ENCODE measurements at regions not wholly inside any gene's neighbourhood (a gene's known extent, or its start where the extent isn't known, plus 50 kb on each side); places are given as distances from the start of the nearest gene placed in this dataset.

GRCh38 chr2:67802291-67802690, 260.5 kb downstream of the C1D start:
- H3K27me3 ChIP-seq, result peaks cover 0 to 4% (median 0%) of the 10 kb centered on the region in 7 donors
- peaks cover 0 to 8% (median under 1%) of the 10 kb centered on the region in 11 donors for H3K9me3 ChIP-seq

GRCh38 chr2:67802824-67803223, 260.0 kb downstream of the C1D start:
- ATAC-seq (no peak), DNase-seq (no peak)
- H3K4me3 ChIP-seq, result no peak overlapping the region
- intact Hi-C loops (cut with DNase I), result no loop called here
- H3K9me3 ChIP-seq, result peaks cover 0 to 13% (median 3%) of the 10 kb centered on the region in 11 donors
- no peak overlapping the region for H3K27ac ChIP-seq
- peaks cover 0 to 4% (median 0%) of the 10 kb centered on the region in 7 donors for H3K27me3 ChIP-seq
- WGBS, 2 donors, result 50 to 95% methylated on average over 2 of the region's 2 CpGs
- H3K36me3 ChIP-seq, result no peaks in the 10 kb centered on the region
- TF ChIP-seq CTCF (IDR thresholded peaks at IDR 0.05), result no peak
- H3K4me1 ChIP-seq, result peaks cover 0 to 11% (median 0%) of the 10 kb centered on the region in 9 donors

More at GRCh38 chr2:67802291-67802690, 260.5 kb downstream of the C1D start:
- 35 to 88% methylated on average over 2 of the region's 2 CpGs for WGBS, 2 donors
- no peak for DNase-seq
- intact Hi-C loops (cut with DNase I), result no loop called here
- no peak overlapping the region for H3K27ac ChIP-seq
- peaks cover 0 to 16% (median 0%) of the 10 kb centered on the region in 9 donors for H3K4me1 ChIP-seq
- no peak for ATAC-seq
- H3K4me3 ChIP-seq, result no peak overlapping the region
- no peaks in the 10 kb centered on the region for H3K36me3 ChIP-seq
- no peak for TF ChIP-seq CTCF (IDR thresholded peaks at IDR 0.05)

GRCh38 chr2:67806816-67807215, 256.0 kb downstream of the C1D start:
- 67 to 93% methylated on average over 1 of the region's 1 CpG for WGBS, 2 donors
- no peaks in the 10 kb centered on the region for H3K4me1 ChIP-seq
- ATAC-seq, result no peak
- peaks cover 0 to 37% (median 3%) of the 10 kb centered on the region in 11 donors for H3K9me3 ChIP-seq
- no peak overlapping the region for H3K4me3 ChIP-seq
- intact Hi-C loops (cut with DNase I), result no loop called here
- H3K27me3 ChIP-seq, result peaks cover 0 to 4% (median 0%) of the 10 kb centered on the region in 7 donors
- TF ChIP-seq CTCF (IDR thresholded peaks at IDR 0.05), result no peak
- no peak overlapping the region for H3K27ac ChIP-seq
- no peak for DNase-seq
- H3K36me3 ChIP-seq, result no peaks in the 10 kb centered on the region

- Histone ChIP-seq H3K4me1 (no peaks in the 10 kb centered on the region), H3K4me3 (no peak overlapping the region), H3K27ac (no peak overlapping the region), H3K36me3 (no peaks in the 10 kb centered on the region), H3K9me3 (peaks cover 0 to 45% (median 3%) of the 10 kb centered on the region in 11 donors), H3K27me3 (no peaks in the 10 kb centered on the region)
- ATAC-seq (no peak), DNase-seq (no peak)
- intact Hi-C loops (cut with DNase I), result no loop called here
- TF ChIP-seq CTCF (IDR thresholded peaks at IDR 0.05), result no peak
Observed at GRCh38 chr2:67808112-67808511, 254.7 kb downstream of the C1D start.

Measured in heart right ventricle (tissue), 16 donors.